Vagina (tissue), 2 donors: ENCODE measurements at regions not wholly inside any gene's neighbourhood (a gene's known extent, or its start where the extent isn't known, plus 50 kb on each side); places are given as distances from the start of the nearest gene placed in this dataset.

Source experiments
- CTCF ChIP-seq, 3 experiments: fragments of 450-650 bp in 2 of 3; fragments of 200-600 bp in 1 of 3; sonication (generic) in 1 of 3; IDR thresholded peaks; one replicate each; pipeline ENCODE4 v1.5.1; 2017 to 2019; ENCODE audit warnings: antibody characterized with exemption in 3 of 3, mild to moderate bottlenecking in 2 of 3, moderate library complexity in 2 of 3
- POLR2A ChIP-seq, 2 donors: fragments of 450-650 bp; IDR thresholded peaks; one replicate each; pipeline ENCODE4 v1.6.1; 2017; ENCODE audit warnings: antibody characterized with exemption in 2 of 2, mild to moderate bottlenecking in 2 of 2, moderate library complexity in 2 of 2
- POLR2AphosphoS5 ChIP-seq, 2 donors: sonication (generic); formaldehyde crosslinking; IDR thresholded peaks; one replicate each; pipeline ENCODE4 v1.9.0; 2017; ENCODE audit warnings: antibody characterized with exemption in 2 of 2, mild to moderate bottlenecking in 2 of 2, low read depth in 1 of 2; ENCODE audit not compliant: insufficient read depth in 1 of 2

- TF ChIP-seq CTCF (IDR thresholded peaks at IDR 0.05), result no peak
- no peak for TF ChIP-seq POLR2A (IDR thresholded peaks at IDR 0.05)
- no peak for TF ChIP-seq POLR2AphosphoS5 (IDR thresholded peaks at IDR 0.05; ENCODE audit: insufficient read depth in 1 of 2, low read depth in 1 of 2)
Observed at GRCh38 chr22:49643466-49643865, 184.2 kb downstream of the BRD1 start.
